ENCODE measurements at regions not wholly inside any gene's neighbourhood (a gene's known extent, or its start where the extent isn't known, plus 50 kb on each side); places are given as distances from the start of the nearest gene placed in this dataset.
"Not testable (repeated sequence)": the region's sequence is repeated elsewhere in the genome, so short reads cannot be mapped to it uniquely, and the experiment has no call there.

GRCh38 chr2:66240286-66240685 is 194.6 kb upstream of the MEIS1 start:
- DNase-seq, result no peak

- DNase-seq, result no peak
Measured at GRCh38 chr2:66239655-66240054, 195.3 kb upstream of the MEIS1 start.

GRCh38 chr2:66237803-66238379 is 197.0 kb upstream of the MEIS1 start:
- no peak for DNase-seq

GRCh38 chr2:66236816-66237802 is 197.8 kb upstream of the MEIS1 start:
- no peak for DNase-seq

- DNase-seq, result no peak
Measured at GRCh38 chr2:66236067-66236685, 198.7 kb upstream of the MEIS1 start.

- DNase-seq, result no peak
Measured at GRCh38 chr2:66235428-66235827, 199.5 kb upstream of the MEIS1 start.

GRCh38 chr2:66233981-66234380 is 200.9 kb upstream of the MEIS1 start:
- DNase-seq, result no peak

- no peak for DNase-seq
Measured at GRCh38 chr2:66228128-66228547, 206.8 kb upstream of the MEIS1 start.

GRCh38 chr2:66217039-66217585 is 217.8 kb upstream of the MEIS1 start:
- no peak for DNase-seq

GRCh38 chr2:66212749-66213148 is 222.2 kb upstream of the MEIS1 start:
- DNase-seq, result no peak

- DNase-seq, result no peak
Measured at GRCh38 chr2:66202586-66202985, 232.3 kb upstream of the MEIS1 start.

- no peak for DNase-seq
Measured at GRCh38 chr2:66201242-66201641, 233.7 kb upstream of the MEIS1 start.

GRCh38 chr2:66198873-66199272 is 236.1 kb upstream of the MEIS1 start:
- DNase-seq, result no peak

- DNase-seq, result no peak
Measured at GRCh38 chr2:66192888-66193287, 242.0 kb upstream of the MEIS1 start.

- no peak for DNase-seq
Measured at GRCh38 chr2:66191311-66191710, 243.6 kb upstream of the MEIS1 start.

- DNase-seq, result no peak
Measured at GRCh38 chr2:66189553-66189952, 245.4 kb upstream of the MEIS1 start.

GRCh38 chr2:66186537-66186936 is 248.4 kb upstream of the MEIS1 start:
- no peak for DNase-seq

GRCh38 chr2:66185497-66186054 is 249.3 kb upstream of the MEIS1 start:
- no peak for DNase-seq

GRCh38 chr2:66177128-66177796 is 257.7 kb upstream of the MEIS1 start:
- not testable (repeated sequence) for DNase-seq

- DNase-seq, result no peak
Measured at GRCh38 chr2:66174491-66174890, 260.4 kb upstream of the MEIS1 start.

GRCh38 chr2:66173645-66174044 is 261.3 kb upstream of the MEIS1 start:
- DNase-seq, result no peak

- no peak for DNase-seq
Measured at GRCh38 chr2:66171530-66171929, 263.4 kb upstream of the MEIS1 start.

Measured in CD4-positive, alpha-beta T cell treated with Interleukin-15 for 1 hour (primary cell).